NCI-H1694 (cell line): ENCODE measurements at regions not wholly inside any gene's neighbourhood (a gene's known extent, or its start where the extent isn't known, plus 50 kb on each side); places are given as distances from the start of the nearest gene placed in this dataset.
A peak's percentile ranks its signal among the peaks of the same experiment; 100 is the strongest.

ENCODE experiments used
- DNase-seq: peaks from one replicate; lab custom pipeline; 2025; lab: John Stamatoyannopoulos, UW

DNA sequence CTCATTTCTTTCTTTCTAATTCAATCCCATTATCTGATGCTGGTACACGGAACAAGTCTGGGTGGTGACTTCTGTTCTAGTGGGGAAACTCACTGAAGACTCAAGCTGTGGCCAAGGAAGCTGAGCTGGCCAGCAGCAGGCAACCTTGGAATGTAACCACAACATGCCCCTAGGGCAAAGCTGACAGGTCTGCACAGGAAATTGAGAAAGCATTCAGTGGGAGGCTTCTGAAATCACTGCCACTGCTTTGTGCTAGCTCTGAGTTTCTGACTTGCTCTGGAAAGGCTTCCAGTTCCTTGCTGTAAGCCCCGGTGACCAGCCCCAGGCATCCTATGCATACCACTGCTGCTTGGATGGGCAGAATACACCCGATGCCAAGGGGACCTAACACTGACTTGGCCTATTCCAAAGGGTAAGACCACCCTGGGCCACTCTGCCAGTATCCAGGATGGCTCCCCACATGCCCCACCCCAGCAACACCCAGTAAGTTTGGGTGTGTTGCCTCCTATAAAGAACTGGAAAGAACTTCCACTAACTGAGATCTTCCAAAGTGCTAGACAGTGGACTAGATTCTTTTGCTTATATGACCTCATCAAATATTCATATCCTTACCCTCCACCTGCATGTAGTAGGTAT is 84.5 kb upstream of the CDKN3 start:
- no peak for DNase-seq

DNA sequence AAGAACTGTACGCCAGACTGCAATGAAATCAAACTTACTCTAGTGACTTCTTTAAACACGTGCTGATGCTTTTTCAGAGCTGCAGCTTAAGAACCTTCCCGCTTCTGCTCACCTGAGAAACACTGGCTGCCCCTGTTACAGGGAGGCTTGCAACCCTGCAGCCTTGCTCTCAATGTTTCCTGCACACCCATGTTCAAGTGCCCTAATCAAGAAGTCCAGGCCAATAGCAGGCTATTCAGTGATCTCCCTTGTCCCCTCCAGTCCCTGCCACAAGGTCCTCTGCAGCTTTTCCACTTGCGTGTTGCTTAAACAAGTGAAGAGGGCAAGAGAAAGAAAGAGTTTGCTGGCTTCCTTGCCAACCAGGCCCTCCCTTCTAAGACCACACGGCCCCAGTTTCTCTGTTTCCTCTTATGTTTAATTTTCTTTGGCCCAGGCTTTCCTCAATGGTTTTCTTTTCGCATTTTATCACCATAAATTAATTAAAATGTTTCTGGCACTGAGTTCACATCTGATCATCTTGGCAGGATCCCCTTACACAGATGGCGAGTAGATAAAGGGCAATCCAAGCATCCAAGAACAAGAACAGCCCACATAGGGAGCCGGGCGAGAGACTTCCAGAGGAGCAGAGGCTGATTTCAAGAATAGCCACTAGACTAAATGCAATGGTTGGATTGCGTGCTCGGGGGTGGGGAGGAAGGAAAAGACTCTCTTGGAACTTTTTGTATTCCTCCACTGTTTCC is 82.3 kb upstream of the CDKN3 start:
- DNase-seq: no peak

DNA sequence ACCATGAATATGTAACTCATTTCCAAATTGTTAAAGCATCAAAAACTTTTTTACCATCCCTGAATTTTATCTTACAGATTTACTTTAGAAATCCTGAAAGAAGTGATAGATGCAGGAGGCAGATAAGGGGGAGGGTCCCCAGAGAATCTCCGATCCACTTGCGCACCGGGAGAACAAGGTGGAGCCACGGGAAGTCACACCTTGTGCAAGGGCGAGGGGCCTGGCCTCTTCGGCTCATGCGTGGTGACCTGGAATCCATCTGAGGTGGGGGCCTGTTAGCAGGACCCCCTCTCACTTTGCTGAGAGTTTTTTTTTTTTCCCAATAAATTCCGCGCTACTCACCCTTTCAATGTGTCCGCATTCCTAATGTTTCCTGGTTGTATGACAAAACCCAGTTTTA is 80.2 kb upstream of the CDKN3 start:
- no peak for DNase-seq

DNA sequence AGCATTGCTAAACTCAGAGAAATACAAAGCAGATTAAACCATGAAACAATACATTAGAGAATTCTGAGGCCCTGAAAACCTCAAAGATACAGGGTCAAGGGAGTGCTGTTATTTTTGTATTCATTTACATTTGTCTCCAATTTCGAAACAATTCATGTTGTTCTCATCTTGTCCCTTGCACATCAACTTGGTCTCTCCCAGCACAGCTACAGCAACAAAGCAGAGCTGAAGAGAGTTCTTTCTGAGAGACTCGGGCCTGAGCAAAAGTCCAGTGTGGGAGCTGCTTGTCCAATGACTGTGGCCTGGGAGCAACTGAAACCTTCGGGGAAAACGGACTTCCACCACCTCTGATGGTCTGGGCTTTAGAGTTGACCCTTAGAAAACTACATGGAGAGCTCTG is 79.4 kb upstream of the CDKN3 start:
- no peak for DNase-seq

DNA sequence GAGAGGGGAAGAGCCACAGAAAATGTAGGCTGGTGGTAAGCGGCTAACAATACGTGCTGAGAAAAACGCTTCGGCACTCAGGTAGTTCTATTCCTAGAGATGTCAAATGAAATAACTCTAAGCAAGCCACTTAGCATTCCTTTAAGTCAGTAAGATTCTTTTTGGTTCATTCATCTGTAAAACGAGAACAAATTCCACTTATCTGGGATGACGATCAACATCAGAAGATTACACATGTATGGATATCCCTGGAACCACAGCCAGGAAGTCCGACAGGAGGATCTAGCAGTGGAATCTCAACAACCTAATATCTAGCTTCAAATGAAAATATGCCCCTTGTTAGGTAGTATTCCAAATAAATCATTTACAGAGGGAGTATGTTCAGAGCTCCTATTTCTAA is 74.6 kb upstream of the CDKN3 start:
- DNase-seq: no peak

DNA sequence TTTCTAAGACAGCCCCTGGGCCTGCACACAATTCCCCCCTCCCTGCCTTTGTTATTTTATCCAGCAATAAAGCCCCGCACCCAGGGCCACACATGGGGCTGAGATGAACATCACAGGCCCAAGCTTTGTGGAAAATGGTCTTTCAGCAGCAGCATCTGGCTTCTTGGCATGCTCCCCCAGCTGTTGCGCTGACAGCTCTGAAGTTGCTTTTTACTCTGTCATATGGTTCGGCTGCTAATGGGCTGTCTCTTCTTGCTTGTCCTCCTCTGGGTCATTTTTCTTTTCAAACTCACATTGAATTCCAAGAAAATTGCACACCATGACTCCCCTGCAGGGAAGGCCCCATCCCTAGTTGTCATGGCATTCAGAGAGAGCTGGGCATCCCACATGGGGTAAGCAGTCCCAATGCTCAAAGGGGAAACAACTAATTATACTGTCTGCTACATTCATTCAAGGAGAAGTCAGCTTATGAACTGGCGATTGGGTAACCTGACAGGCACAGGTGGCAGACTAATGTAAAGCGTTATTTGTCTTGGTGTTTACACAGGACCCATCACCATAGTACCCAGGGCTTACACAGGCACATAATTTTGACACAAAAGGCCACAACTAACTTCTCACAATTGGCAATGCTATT is 74.0 kb upstream of the CDKN3 start:
- DNase-seq: peak; percentile 76

DNA sequence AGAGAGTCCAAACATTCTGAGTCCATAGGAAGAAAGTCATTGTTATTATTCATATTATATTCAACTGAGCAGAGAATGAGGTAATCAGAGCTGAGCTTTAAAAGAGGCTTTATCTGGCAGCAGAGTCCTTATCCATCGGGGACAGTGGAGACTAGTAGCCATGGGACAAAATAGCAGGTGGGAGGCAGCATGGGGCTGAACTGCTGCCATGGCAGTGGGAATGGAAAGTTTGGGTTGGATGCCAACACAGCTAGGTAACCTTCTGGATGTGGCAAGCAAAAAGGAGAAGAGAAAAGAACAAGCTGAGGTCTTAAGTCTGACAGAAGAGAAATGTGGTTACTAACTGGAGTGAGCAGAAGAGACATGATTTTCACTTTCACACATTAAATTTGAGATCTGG is 71.0 kb upstream of the CDKN3 start:
- DNase-seq: no peak

DNA sequence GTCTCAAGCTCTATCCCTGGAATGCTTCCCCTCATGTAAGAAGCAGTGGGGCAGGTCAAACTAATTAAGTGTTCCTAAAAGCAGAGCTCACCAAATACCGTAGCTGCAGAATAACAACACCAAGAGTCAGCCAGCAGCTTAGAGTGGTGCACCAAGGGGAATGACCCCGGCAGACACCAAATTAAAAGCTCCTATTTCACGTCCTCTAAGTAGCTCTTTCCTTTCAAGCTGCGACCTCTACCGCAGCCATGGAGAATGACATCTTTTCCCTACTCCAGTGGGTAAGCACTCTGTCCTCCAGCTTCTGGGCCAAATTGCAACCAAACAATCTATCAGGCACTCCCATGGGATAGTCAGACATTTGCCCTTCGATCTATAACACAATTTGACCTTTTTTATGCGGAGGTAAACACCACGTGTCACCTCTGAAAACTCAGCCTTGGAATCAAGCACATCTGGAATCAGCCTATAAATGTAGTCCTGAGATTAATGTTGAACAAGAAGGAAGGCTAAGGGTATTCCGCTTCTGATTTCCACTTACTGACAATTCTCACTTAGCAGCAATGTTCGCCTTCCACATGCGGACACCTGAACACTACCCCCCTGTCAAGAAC is 67.6 kb upstream of the CDKN3 start:
- peak; percentile 77 for DNase-seq

DNA sequence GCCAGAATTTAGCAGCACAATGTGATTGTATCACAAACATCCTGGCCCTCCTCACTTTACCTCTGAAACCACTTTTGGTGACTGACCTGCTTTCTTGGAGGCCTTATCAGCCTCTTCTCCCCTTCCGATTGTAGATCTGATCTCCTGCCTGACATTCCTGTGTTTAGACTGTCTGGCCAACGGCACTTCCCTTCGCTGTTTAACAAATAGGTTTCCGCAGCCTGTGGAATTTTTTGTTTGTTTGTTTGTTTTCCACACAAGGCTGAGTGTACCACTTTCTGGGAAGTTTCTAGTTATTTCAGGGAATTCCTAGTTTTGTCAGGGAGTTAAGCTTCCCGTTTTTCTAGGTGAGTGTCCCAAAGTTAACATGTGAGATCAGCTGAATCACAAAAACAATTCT is 65.9 kb upstream of the CDKN3 start:
- DNase-seq: no peak

DNA sequence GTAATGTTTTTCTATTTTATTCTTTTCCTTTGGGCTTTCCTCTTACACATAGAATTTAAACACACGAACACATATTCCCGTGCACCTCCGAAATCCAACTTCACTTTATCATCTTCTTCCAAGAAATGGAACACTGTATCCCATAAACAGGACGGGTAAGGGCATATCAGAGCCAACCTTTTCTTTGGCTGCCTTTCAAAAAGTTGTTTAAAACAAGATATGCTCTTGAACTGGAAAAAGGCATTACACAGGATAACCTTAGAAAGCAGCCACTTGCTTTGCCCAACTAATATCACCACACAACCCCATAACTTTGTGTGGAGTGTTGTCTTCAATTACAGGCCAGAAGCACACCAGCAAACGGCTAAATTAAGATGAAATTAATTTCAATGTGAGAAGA is 65.3 kb upstream of the CDKN3 start:
- DNase-seq: no peak

DNA sequence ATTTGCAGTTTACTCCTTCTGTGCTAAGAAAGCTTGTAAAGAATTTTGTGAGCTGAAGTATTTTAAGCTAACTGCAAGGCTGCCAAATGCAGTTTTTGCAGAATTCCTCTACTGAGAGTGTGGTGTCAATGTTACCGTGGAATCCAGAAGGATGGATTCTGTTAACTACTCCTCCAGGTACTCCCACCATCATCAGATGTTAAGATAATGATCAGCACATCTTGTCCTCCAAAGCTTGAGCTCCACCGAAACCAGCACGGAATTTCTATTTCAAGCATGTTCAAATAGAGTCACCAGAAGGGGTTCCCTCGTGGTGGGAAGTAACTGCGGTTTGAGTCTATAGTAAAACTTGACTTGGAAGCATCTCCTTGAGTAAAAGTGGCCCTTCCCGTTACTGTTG is 64.3 kb upstream of the CDKN3 start:
- no peak for DNase-seq

DNA sequence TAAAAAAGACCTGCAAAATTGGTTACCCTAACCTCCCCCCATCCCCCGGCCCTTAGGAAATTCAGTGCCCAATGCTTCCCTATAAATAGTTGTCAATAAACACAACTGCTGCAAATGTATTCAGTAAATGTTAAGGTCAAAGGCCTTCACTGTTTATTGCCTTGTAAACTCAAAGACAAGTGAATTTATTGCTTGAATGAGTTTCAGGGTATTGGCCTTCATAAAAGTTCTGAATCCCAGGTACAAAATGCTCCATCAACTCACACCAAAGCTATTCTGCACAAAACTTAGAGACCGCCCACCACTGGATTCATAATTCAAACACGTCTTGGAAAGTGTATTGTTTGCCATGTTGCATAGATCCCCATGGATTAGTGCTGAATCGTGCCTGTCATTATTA is 63.3 kb upstream of the CDKN3 start:
- no peak for DNase-seq

DNA sequence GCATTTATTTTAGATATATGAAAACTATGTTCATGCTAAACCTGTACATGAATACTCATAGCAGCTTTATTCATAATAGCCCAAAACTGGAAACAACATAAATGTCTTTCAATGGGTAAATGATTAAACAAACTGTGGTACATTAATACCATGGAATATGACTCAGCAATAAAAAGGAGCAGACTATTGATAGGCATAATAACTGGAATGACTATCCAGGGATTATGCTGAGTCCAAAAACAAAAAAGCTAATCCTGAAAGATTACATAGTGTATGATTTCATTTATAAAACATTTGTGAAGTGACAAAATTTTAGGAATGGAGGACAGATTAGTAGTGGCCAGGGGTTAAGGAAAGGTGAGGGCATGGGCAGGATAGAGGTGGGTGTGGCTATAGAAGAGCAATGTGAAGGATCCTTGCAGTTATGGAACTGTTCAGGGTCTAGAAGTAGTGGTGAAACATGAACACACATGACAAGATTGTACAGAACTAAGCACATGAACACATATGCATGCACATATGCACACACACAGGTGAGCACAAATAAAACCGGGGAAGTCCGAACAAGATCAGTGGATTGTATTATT is 61.1 kb upstream of the CDKN3 start:
- no peak for DNase-seq

DNA sequence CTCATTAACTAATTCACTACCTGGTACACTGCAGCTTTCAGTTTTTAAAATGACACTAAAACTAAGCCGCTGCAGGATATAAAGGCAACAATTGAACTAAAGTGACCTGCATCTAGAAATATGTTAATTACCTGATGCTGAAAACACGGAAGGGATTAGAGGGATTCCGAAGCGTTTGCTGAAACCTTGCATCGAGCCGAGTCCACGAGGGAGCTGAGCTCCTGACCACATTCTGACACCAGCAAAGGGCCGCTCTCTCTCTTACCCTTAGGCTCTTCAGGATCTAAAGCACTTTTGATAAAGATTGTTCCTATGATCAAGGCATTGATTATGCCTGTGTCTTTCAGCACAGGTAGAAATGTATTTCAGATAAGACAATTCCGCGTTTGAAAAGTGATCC is 59.5 kb upstream of the CDKN3 start:
- DNase-seq: no peak

DNA sequence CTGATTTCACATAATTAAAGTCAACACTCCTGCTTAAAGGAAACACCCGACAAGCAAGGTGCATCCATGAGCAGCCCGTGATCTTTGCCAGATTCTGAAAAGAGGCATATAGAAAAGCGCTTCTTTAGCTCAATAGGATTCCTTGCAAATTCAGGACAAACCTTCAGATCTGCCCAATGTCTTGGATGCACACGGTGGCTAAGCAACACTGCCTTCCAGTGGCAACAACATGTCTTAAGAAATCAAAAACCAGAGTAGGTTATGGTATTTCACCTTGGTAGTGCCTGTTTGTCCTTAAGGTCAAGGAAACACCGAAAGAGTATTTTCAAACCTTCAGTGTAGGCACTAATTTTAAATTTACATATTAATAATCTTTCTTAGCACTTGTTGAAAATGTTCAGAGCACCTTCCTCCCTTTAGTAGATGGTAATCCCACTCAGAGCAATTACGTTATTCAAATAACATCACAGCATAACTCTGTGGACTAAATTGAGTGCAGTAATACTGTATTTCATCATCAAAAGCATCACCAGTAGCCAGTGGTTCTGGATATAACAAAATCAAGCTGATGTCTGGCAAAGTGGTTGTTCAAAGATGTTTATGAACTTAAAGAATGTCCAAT is 58.0 kb upstream of the CDKN3 start:
- DNase-seq: no peak

DNA sequence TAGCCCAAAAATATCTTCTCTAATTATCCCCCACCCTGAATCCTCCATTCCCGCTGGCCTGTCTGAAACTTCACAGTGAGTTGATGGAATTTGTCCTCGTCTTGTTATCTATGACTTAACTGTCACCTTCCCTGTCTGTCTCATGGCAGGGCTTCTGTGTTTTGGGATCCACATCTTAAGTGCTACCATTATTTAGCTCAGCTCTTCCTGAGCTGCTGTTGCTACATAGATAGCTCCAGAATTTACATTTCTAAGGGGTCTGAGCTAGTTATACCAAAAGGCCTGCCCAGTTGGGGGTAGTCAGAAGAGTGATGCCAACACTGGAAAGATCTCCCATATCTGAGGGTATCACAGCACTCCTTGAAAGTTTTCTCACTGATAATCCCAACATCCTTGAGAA is 57.0 kb upstream of the CDKN3 start:
- DNase-seq: no peak

DNA sequence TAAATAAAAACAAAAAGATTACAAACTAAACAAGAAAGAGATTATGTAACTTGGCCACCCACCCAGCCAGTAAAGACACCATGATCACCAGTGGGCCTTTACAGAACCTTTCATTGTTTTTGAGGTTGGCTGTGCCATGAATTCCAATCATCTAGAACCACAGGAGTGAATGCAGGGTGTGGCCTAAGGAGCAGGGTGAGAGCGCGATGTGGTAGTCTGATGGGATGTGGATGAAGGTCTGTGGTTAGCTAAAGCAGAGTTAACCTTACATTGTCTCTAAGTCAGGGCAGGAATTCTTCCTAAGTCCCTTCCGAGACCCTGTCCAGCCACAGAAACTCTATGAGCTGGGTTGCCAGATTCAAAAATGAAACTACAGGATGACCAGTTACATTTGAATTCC is 54.0 kb upstream of the CDKN3 start:
- DNase-seq: no peak

DNA sequence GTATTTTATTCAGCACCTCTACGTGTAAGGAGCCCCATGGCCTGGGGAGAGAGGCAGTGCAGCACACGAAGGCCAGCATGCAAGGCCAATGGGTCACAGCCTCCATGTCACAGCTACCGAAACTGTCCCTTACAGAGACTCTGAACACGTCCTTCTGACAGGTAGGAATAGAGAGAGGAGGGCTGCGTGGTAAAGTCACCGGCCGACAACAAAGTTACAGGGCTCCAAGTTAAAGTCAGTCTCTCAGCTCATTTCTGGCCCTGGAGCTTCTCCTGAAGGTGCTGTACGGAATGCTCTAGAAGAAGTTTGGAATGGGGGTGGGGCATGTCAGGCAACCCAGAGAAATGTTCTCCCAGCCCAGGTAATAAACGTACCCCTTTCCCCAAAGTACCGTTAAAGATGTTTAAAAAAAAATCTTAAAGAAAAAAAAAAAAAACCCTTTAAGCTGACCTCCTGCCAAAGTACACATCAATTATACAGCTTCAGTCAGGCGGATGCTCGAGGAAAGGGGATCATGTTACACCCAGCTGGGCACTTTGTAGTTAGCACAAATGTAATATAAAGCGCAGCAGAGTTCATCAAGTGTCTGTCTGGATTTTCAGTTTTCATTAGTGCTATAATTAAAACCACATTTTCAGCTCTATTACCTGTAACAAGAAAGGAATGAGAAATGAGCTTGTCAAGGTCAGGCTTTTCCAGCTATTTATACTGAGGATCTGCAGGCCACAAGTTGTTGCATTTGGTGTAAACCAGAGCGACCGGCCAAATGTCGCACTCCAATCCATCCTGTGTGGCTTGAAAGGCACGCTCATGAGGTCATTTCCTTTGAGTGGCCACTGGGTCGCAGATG is 53.3 kb upstream of the CDKN3 start:
- DNase-seq: peak; percentile 94

DNA sequence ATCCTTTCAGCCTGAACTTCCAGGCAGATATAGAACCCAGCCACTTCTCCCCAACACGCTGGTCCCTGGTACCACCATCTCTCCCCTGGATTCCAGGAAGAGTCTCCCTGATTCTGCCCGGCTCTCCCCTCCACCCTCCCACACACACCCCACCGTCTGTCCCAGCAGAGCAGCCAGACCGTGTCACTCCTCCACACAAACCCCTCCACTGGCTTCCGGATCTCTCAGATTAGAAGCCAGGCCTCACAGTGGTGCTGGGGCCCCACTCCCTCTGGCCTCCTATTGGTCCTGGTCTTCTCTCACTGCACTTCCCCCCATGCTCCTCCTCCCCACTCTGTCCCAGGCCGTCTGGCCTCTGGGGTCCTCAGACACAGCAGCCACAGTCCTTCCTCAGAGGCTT is 52.4 kb upstream of the CDKN3 start:
- DNase-seq: no peak

DNA sequence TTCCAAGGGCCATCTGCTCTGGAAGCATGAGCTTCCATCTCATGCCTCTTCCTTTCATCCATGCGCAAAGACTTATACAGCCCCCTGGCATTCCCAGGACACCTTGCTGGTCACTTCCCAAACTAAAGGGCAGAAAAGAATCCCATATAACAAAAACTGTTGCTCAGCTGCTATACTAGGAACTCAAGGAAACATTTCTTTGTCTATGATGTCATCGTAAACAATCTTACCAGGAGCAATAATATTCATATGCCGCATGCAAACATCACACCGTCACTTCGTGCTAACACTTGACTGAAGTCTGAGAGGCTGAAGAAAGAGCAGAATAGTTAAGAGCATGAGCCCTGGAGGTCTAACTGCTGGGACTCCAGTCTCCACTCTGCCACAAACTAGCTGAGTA is 50.5 kb upstream of the CDKN3 start:
- DNase-seq: no peak
